HG02885 (cell line): ENCODE measurements at regions not wholly inside any gene's neighbourhood (a gene's known extent, or its start where the extent isn't known, plus 50 kb on each side); places are given as distances from the start of the nearest gene placed in this dataset.

Source experiments
- ATAC-seq: cut with Tn5 transposase; IDR thresholded peaks from one replicate; pipeline ENCODE4 v1.9.1; 2021; ENCODE audit warnings: mild to moderate bottlenecking; ENCODE audit not compliant: unreplicated experiment, poor library complexity

GRCh38 chr9:84169240-84169639 lies 171.3 kb downstream of the SLC28A3 start:
- no peak for ATAC-seq

GRCh38 chr9:84170521-84171141 lies 169.9 kb downstream of the SLC28A3 start:
- no peak for ATAC-seq

GRCh38 chr9:84173961-84174360 lies 166.6 kb downstream of the SLC28A3 start:
- ATAC-seq, result no peak

- no peak for ATAC-seq
These were observed 166.1 kb downstream of the SLC28A3 start for GRCh38 chr9:84174486-84174885.

- ATAC-seq, result no peak
These were observed 163.2 kb downstream of the SLC28A3 start for GRCh38 chr9:84177407-84177806.

GRCh38 chr9:84179531-84179930 lies 161.0 kb downstream of the SLC28A3 start:
- no peak for ATAC-seq

- ATAC-seq, result no peak
These were observed 153.5 kb downstream of the SLC28A3 start for GRCh38 chr9:84187090-84187489.

GRCh38 chr9:84189904-84190303 lies 150.7 kb downstream of the SLC28A3 start:
- ATAC-seq, result no peak

- ATAC-seq, result no peak
These were observed 150.1 kb downstream of the SLC28A3 start for GRCh38 chr9:84190411-84190810.

GRCh38 chr9:84206801-84207370 lies 133.7 kb downstream of the SLC28A3 start:
- ATAC-seq, result no peak

- ATAC-seq, result no peak
These were observed 133.0 kb downstream of the SLC28A3 start for GRCh38 chr9:84207491-84207951.

GRCh38 chr9:84212246-84212645 lies 128.3 kb downstream of the SLC28A3 start:
- ATAC-seq, result no peak

- ATAC-seq, result no peak
These were observed 127.6 kb downstream of the SLC28A3 start for GRCh38 chr9:84212982-84213381.

- ATAC-seq, result no peak
These were observed 124.4 kb downstream of the SLC28A3 start for GRCh38 chr9:84216151-84216550.

- no peak for ATAC-seq
These were observed 122.2 kb downstream of the SLC28A3 start for GRCh38 chr9:84218322-84218721.

- ATAC-seq, result no peak
These were observed 116.3 kb downstream of the SLC28A3 start for GRCh38 chr9:84224246-84224645.
